Prostate gland (tissue), 2 donors: ENCODE measurements at regions not wholly inside any gene's neighbourhood (a gene's known extent, or its start where the extent isn't known, plus 50 kb on each side); places are given as distances from the start of the nearest gene placed in this dataset.

ENCODE experiments used
- DNase-seq: peaks from one replicate; pipeline ENCODE4 v3.0.0-alpha.2; 2019; ENCODE audit warnings: low spot score
- H3K27ac ChIP-seq, 2 donors: fragments of 200-600 bp; sonication (generic); 2 replicates each; pipeline ENCODE4 v1.5.1; 2017 to 2019
- H3K27me3 ChIP-seq: fragments of 200-600 bp; sonication (generic); replicated peaks from 2 replicates; pipeline ENCODE4 v1.5.1; 2019; ENCODE audit not compliant: insufficient read depth
- H3K36me3 ChIP-seq, 2 donors: fragments of 200-600 bp; sonication (generic); 1 replicate in 1 of 2; 2 replicates in 1 of 2; pipeline versions ENCODE4 v1.5.1 to v1.8.1; 2017 to 2019
- H3K4me1 ChIP-seq: fragments of 200-600 bp; sonication (generic); replicated peaks from 2 replicates; pipeline ENCODE4 v1.5.1; 2019
- H3K4me3 ChIP-seq, 2 donors: fragments of 200-600 bp; sonication (generic); 2 replicates each; pipeline ENCODE4 v1.5.1; 2017 to 2019
- H3K9me3 ChIP-seq: fragments of 200-600 bp; sonication (generic); 2 replicates; pipeline ENCODE4 v1.5.1; 2017
- POLR2A ChIP-seq: fragments of 450-650 bp; IDR thresholded peaks from one replicate; pipeline ENCODE4 v1.6.1; 2016; ENCODE audit warnings: antibody characterized with exemption, mild to moderate bottlenecking
- POLR2AphosphoS5 ChIP-seq: sonication (generic); formaldehyde crosslinking; IDR thresholded peaks from one replicate; pipeline ENCODE4 v1.6.1; 2017; ENCODE audit warnings: antibody characterized with exemption
- WGBS: methylation state at CpG from one replicate; pipeline ENCODE4 v1.1.5; 2018; 5-methylcytosine and 5-hydroxymethylcytosine counted together
- intact Hi-C: fragments of 100-400 bp; cut with DNase I; formaldehyde crosslinking; loops from one replicate; pipeline ENCODE4 v1.14.2; 2022
- TF ChIP-seq, protein P1 (sequence below), 4 experiments: fragments of 200-600 bp in 2 of 4; fragments of 450-650 bp in 2 of 4; sonication (generic) in 2 of 4; IDR thresholded peaks; 1 replicate in 3 of 4; 2 replicates in 1 of 4; pipeline ENCODE4 v1.5.1; 2016 to 2019; ENCODE audit warnings: antibody characterized with exemption in 4 of 4, mild to moderate bottlenecking in 2 of 4, moderate library complexity in 2 of 4

DNA sequence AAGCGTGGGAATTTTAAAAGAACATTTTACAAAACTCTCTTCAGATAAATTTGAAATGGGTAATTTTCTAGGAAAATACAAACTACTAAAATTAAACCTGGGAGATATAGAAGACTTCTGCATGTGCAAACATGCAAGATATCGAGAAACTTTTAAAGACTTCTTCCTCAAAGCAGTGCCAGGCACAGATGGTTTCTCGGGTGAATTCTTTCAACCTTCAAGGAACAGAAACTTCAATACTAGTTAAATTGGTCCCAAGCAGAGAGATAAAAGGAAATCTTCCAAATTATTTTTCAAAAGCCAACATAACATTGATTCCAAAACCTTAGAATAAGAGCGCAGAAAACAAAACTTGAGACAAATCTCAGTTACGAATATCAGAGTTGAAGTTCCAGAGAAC is 732.7 kb downstream of the PDCD6IP start:
- no peaks in the 10 kb centered on the region for H3K4me1 ChIP-seq
- TF ChIP-seq POLR2AphosphoS5 (no peak), POLR2A (no peak)
- TF ChIP-seq, protein P1, sequence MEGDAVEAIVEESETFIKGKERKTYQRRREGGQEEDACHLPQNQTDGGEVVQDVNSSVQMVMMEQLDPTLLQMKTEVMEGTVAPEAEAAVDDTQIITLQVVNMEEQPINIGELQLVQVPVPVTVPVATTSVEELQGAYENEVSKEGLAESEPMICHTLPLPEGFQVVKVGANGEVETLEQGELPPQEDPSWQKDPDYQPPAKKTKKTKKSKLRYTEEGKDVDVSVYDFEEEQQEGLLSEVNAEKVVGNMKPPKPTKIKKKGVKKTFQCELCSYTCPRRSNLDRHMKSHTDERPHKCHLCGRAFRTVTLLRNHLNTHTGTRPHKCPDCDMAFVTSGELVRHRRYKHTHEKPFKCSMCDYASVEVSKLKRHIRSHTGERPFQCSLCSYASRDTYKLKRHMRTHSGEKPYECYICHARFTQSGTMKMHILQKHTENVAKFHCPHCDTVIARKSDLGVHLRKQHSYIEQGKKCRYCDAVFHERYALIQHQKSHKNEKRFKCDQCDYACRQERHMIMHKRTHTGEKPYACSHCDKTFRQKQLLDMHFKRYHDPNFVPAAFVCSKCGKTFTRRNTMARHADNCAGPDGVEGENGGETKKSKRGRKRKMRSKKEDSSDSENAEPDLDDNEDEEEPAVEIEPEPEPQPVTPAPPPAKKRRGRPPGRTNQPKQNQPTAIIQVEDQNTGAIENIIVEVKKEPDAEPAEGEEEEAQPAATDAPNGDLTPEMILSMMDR (IDR thresholded peaks at IDR 0.05): no peak
- DNase-seq: no peak
- no peaks in the 10 kb centered on the region for H3K9me3 ChIP-seq
- no peaks in the 10 kb centered on the region for H3K27me3 ChIP-seq
- 80% methylated on average over 5 of the region's 5 CpGs for WGBS
- intact Hi-C loops: no loop called here
- no peaks in the 10 kb centered on the region for H3K36me3 ChIP-seq
- H3K27ac ChIP-seq: no peak overlapping the region
- no peak overlapping the region for H3K4me3 ChIP-seq

DNA sequence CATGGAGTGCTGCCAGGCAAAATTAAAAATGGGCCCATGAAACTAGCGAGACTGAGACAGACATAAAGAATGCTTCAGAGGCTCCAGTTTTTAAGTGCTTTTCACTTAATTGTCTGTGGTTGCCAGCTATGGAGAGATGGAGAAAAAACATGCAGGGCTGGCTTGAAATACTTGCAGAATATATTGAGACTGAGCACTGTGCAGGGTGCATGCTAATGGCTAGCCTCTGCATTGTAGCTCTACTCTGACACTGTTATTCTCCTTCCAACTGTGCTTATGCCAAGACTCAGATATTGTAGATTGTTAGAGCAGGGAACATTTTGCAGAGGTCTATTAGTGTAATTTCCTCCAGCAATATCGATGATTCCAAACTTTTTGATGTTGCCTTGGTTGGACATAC is 735.0 kb downstream of the PDCD6IP start:
- H3K4me3 ChIP-seq: no peak overlapping the region
- H3K27ac ChIP-seq: no peak overlapping the region
- WGBS: 54% methylated on average over 2 of the region's 2 CpGs
- H3K4me1 ChIP-seq: no peaks in the 10 kb centered on the region
- no peaks in the 10 kb centered on the region for H3K27me3 ChIP-seq
- DNase-seq: no peak
- TF ChIP-seq POLR2A (no peak), POLR2AphosphoS5 (no peak)
- TF ChIP-seq, protein P1 (IDR thresholded peaks at IDR 0.05): no peak
- H3K36me3 ChIP-seq: no peaks in the 10 kb centered on the region
- no peaks in the 10 kb centered on the region for H3K9me3 ChIP-seq
- intact Hi-C loops: no loop called here

DNA sequence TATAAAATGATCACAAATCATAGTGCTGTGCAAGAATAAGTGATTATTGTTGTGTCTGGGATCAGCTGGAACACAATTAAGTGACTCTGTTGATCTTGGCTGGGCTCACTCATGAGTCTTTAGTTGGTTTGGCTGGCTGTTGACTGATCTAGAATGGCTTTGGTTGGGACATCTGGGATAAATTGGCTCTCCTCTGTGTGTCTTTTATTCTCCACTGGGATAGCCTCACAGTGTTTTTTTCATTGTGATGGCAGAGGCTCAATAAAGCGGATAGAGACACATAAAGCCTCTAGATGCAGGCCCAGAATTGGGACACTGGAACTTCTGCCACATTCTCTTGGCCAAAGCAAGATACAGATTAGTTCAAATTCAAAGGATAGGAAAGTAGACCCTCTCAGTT is 735.6 kb downstream of the PDCD6IP start:
- Histone ChIP-seq H3K27me3 (no peaks in the 10 kb centered on the region), H3K4me1 (no peaks in the 10 kb centered on the region), H3K4me3 (no peak overlapping the region), H3K36me3 (no peaks in the 10 kb centered on the region), H3K27ac (no peak overlapping the region), H3K9me3 (no peaks in the 10 kb centered on the region)
- no peak for DNase-seq
- intact Hi-C loops: no loop called here
- TF ChIP-seq POLR2AphosphoS5: no peak
- TF ChIP-seq POLR2A: no peak
- TF ChIP-seq, protein P1 (IDR thresholded peaks at IDR 0.05): no peak
- 77% methylated on average over 1 of the region's 1 CpG for WGBS

DNA sequence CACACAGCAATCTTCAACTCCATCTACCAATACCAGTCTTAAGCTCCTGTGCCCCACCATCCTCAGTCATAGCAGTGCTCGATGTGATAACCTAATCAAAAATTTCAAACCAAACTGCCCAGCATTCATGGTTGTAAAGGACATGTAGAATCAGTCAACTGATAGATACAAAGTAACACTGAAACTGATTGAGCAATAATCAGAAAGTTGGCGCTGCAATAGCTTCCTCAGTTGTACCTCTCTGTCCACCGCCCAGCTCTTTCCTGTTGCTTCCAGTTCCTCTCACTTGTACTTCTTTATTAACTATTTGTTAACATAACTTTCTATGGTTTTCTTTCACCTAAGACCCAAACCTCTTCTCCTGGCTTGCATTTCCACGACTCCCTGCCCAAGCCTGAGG is 745.7 kb downstream of the PDCD6IP start:
- Histone ChIP-seq H3K27ac (no peak overlapping the region), H3K27me3 (no peaks in the 10 kb centered on the region), H3K36me3 (no peaks in the 10 kb centered on the region), H3K4me1 (no peaks in the 10 kb centered on the region), H3K4me3 (no peak overlapping the region), H3K9me3 (no peaks in the 10 kb centered on the region)
- TF ChIP-seq POLR2A (no peak), POLR2AphosphoS5 (no peak)
- TF ChIP-seq, protein P1 (IDR thresholded peaks at IDR 0.05): no peak
- WGBS: 87% methylated on average over 4 of the region's 4 CpGs
- intact Hi-C loops: no loop called here
- no peak for DNase-seq

DNA sequence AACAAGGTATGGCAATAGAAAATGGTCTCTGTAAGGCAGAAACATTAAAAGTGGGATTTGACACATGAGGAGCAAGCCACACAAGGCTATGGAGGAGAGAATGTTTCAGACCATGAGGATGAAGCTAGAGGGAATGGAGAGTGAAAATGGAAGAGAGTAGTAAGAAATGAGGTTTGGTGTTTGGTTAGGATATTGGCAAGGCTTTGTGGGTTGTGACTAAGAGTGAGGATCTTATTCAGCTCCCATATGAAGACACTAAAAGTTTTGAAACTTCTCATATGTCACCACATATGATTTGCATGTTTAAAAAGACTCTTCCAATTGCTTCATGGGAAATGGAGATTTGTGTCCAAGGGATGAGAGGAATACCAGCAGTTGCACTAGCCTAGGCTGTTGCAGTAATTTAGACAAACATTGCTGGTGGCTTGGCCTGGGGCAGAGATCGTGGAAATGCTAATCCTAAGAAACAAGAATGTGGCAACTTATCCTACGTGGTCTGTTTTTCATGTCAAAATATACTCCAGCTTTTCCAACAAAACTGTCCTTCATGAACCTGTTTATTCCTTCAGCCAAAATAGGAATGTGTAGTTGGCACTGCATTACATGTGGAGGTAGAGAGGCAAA is 749.0 kb downstream of the PDCD6IP start:
- intact Hi-C loops: no loop called here
- WGBS: 86% methylated on average over 2 of the region's 2 CpGs
- Histone ChIP-seq H3K9me3 (no peaks in the 10 kb centered on the region), H3K27ac (no peak overlapping the region), H3K36me3 (no peaks in the 10 kb centered on the region), H3K27me3 (no peaks in the 10 kb centered on the region), H3K4me3 (no peak overlapping the region), H3K4me1 (no peaks in the 10 kb centered on the region)
- no peak for DNase-seq
- TF ChIP-seq, protein P1 (IDR thresholded peaks at IDR 0.05): no peak
- TF ChIP-seq POLR2A (no peak), POLR2AphosphoS5 (no peak)
